Panc1 (cell line): ENCODE measurements at regions not wholly inside any gene's neighbourhood (a gene's known extent, or its start where the extent isn't known, plus 50 kb on each side); places are given as distances from the start of the nearest gene placed in this dataset.

ENCODE experiments used
- ATAC-seq: fragments of 200-7000 bp; cut with Tn5 transposase; 2 replicates; pipeline ENCODE4 v1.9.1; 2020; ENCODE audit warnings: mild to moderate bottlenecking, moderate library complexity
- BruUV-seq: library from RNA; stranded (reverse); fragments of 400-500 nt; replicated peaks from 2 replicates; lab custom pipeline; 2021; lab: Mats Ljungman, UMichigan
- CTCF ChIA-PET: fragments of 300-600 bp; sonication (Branson Sonifier 250); formaldehyde crosslinking; loops from one replicate; lab custom pipeline; 2022; ENCODE audit warnings: antibody characterized with exemption; lab: Charles Lee
- POLR2A ChIA-PET: fragments of 300-600 bp; sonication (Branson Sonifier 250); formaldehyde crosslinking; loops from one replicate; lab custom pipeline; 2022; ENCODE audit warnings: antibody characterized with exemption; lab: Charles Lee
- DNase-seq: peaks from one replicate; pipeline ENCODE4 v3.0.0-alpha.2; 2010; ENCODE audit warnings: low read depth, low spot score
- H3K27ac ChIP-seq: 2 replicates; pipeline ENCODE4 v1.5.1; 2011; ENCODE audit warnings: mild to moderate bottlenecking, low read length, inconsistent platforms
- H3K27me3 ChIP-seq: fragments of 200-500 bp; sonication (Bioruptor generic); 2 replicates; pipeline ENCODE4 v1.6.0; 2014; ENCODE audit warnings: low read length, inconsistent platforms; ENCODE audit not compliant: control insufficient read depth, insufficient read depth
- H3K36me3 ChIP-seq: fragments of 200-500 bp; sonication (Bioruptor generic); 2 replicates; pipeline ENCODE4 v1.5.1; 2014; ENCODE audit warnings: inconsistent platforms, mild to moderate bottlenecking, low read length, moderate library complexity; ENCODE audit not compliant: control insufficient read depth, insufficient read depth
- H3K4me1 ChIP-seq: 2 replicates; pipeline ENCODE4 v1.5.1; 2011; ENCODE audit warnings: inconsistent platforms, mild to moderate bottlenecking, low read length, moderate library complexity; ENCODE audit not compliant: control insufficient read depth, insufficient read depth
- H3K4me3 ChIP-seq, 2 experiments: 2 replicates each; pipeline ENCODE4 v1.5.1; 2011 to 2012; ENCODE audit warnings: low read depth in 2 of 2, low read length in 2 of 2, mild to moderate bottlenecking in 2 of 2, inconsistent platforms in 1 of 2, moderate library complexity in 1 of 2
- H3K9me3 ChIP-seq: fragments of 200-500 bp; sonication (Bioruptor generic); 2 replicates; pipeline ENCODE4 v1.5.1; 2014; ENCODE audit warnings: low read depth, mild to moderate bottlenecking, inconsistent platforms, low read length, moderate library complexity; ENCODE audit not compliant: control insufficient read depth, insufficient read depth
- POLR2AphosphoS5 ChIP-seq: IDR thresholded peaks from 2 replicates; pipeline ENCODE4 v1.6.1; 2012; ENCODE audit warnings: mild to moderate bottlenecking, low read depth, low read length, moderate library complexity
- SIN3A ChIP-seq: IDR thresholded peaks from 2 replicates; pipeline ENCODE4 v1.6.1; 2012; ENCODE audit warnings: low read depth, mild to moderate bottlenecking, low read length, moderate library complexity, borderline replicate concordance; ENCODE audit not compliant: insufficient read depth
- TCF7L2 ChIP-seq: IDR thresholded peaks from 2 replicates; pipeline ENCODE4 v1.6.1; 2011; ENCODE audit warnings: mild to moderate bottlenecking, low read depth, low read length, inconsistent platforms
- in situ Hi-C: cut with HindIII; loops from 2 replicates; pipeline ENCODE4 v1.10.0; 2016; ENCODE audit warnings: low sequenced_read_pairs, low pct_unique_long_range_greater_than_20kb
- intact Hi-C: fragments of 100-400 bp; cut with micrococcal nuclease; formaldehyde crosslinking; loops from one replicate; pipeline ENCODE4 v1.10.0; 2022; ENCODE audit not compliant: unreplicated experiment
- TF ChIP-seq, protein P1 (sequence below), 2 experiments: IDR thresholded peaks; 2 replicates each; pipeline ENCODE4 v1.6.1; 2011 to 2012; ENCODE audit warnings: low read depth in 2 of 2, control low read depth in 1 of 2, low read length in 1 of 2, mild to moderate bottlenecking in 1 of 2, moderate library complexity in 1 of 2; ENCODE audit not compliant: insufficient read depth in 1 of 2
- TF ChIP-seq, protein P2 (sequence below): fragments of 450-650 bp; IDR thresholded peaks from 2 replicates; pipeline ENCODE4 v1.5.1; 2017; ENCODE audit warnings: mild to moderate bottlenecking

DNA sequence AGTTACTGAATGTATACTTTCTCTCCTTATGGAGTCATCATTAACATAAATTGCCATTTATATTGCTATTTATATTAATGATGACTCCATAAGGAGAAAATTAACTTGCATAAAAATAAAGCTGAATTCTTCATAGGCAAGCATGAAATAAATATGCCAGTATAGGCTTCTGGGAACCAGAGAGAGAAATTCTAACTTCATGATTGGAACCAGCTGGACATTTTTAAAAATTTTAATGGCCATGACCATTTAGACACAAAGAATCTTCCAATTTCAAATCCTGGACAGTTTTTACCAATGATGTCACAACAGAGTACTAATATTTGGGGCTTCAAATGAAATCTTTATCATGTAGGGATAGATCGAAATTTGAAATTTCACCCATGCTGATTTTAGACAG, 268.7 kb downstream of the PTGER3 start:
- CTCF ChIA-PET: no interaction called here
- TF ChIP-seq SIN3A (no peak), POLR2AphosphoS5 (no peak), TCF7L2 (no peak)
- TF ChIP-seq, protein P1, sequence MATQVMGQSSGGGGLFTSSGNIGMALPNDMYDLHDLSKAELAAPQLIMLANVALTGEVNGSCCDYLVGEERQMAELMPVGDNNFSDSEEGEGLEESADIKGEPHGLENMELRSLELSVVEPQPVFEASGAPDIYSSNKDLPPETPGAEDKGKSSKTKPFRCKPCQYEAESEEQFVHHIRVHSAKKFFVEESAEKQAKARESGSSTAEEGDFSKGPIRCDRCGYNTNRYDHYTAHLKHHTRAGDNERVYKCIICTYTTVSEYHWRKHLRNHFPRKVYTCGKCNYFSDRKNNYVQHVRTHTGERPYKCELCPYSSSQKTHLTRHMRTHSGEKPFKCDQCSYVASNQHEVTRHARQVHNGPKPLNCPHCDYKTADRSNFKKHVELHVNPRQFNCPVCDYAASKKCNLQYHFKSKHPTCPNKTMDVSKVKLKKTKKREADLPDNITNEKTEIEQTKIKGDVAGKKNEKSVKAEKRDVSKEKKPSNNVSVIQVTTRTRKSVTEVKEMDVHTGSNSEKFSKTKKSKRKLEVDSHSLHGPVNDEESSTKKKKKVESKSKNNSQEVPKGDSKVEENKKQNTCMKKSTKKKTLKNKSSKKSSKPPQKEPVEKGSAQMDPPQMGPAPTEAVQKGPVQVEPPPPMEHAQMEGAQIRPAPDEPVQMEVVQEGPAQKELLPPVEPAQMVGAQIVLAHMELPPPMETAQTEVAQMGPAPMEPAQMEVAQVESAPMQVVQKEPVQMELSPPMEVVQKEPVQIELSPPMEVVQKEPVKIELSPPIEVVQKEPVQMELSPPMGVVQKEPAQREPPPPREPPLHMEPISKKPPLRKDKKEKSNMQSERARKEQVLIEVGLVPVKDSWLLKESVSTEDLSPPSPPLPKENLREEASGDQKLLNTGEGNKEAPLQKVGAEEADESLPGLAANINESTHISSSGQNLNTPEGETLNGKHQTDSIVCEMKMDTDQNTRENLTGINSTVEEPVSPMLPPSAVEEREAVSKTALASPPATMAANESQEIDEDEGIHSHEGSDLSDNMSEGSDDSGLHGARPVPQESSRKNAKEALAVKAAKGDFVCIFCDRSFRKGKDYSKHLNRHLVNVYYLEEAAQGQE (IDR thresholded peaks at IDR 0.05; ENCODE audit: insufficient read depth in 1 of 2, low read depth in 2 of 2, low read length in 1 of 2): no peak
- TF ChIP-seq, protein P2, sequence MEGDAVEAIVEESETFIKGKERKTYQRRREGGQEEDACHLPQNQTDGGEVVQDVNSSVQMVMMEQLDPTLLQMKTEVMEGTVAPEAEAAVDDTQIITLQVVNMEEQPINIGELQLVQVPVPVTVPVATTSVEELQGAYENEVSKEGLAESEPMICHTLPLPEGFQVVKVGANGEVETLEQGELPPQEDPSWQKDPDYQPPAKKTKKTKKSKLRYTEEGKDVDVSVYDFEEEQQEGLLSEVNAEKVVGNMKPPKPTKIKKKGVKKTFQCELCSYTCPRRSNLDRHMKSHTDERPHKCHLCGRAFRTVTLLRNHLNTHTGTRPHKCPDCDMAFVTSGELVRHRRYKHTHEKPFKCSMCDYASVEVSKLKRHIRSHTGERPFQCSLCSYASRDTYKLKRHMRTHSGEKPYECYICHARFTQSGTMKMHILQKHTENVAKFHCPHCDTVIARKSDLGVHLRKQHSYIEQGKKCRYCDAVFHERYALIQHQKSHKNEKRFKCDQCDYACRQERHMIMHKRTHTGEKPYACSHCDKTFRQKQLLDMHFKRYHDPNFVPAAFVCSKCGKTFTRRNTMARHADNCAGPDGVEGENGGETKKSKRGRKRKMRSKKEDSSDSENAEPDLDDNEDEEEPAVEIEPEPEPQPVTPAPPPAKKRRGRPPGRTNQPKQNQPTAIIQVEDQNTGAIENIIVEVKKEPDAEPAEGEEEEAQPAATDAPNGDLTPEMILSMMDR: no peak
- no peaks in the 10 kb centered on the region for H3K9me3 ChIP-seq
- H3K27ac ChIP-seq: no peak overlapping the region
- H3K36me3 ChIP-seq: no peaks in the 10 kb centered on the region
- BruUV-seq: no TSS peak
- ATAC-seq (no peak), DNase-seq (no peak)
- H3K4me1 ChIP-seq: no peaks in the 10 kb centered on the region
- POLR2A ChIA-PET: no interaction called here
- no peak overlapping the region for H3K4me3 ChIP-seq
- intact Hi-C loops: no loop called here
- no peaks in the 10 kb centered on the region for H3K27me3 ChIP-seq
- in situ Hi-C loops: no loop called here

DNA sequence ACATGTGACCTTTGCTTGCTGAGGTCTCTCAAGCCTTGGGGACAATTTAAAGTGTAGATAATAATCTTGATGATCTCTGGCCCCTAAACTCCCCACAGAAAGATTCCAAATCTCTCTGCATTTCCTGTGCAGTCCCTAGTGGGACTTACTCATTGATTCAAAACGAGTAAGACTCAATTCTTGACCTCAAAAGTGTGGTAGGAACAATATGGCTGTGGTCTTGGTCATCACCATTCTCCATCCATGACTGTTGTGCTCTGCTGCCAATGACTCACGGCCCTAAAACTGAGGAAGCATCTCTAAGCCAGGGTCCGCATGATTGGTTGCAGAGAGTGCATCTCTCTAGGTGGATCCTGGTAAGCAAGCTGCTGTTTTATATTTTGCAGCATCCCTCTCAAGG, 268.0 kb downstream of the PTGER3 start:
- intact Hi-C loops: no loop called here

More for the DNA sequence above, 268.0 kb downstream of the PTGER3 start:
- Histone ChIP-seq H3K9me3 (no peaks in the 10 kb centered on the region), H3K27me3 (no peaks in the 10 kb centered on the region), H3K4me1 (no peaks in the 10 kb centered on the region), H3K4me3 (no peak overlapping the region), H3K36me3 (no peaks in the 10 kb centered on the region), H3K27ac (no peak overlapping the region)
- in situ Hi-C loops: no loop called here
- ChIA-PET CTCF (no interaction called here), POLR2A (no interaction called here)
- TF ChIP-seq SIN3A (no peak), POLR2AphosphoS5 (no peak), TCF7L2 (no peak)
- TF ChIP-seq, protein P1 (IDR thresholded peaks at IDR 0.05; ENCODE audit: insufficient read depth in 1 of 2, low read depth in 2 of 2, low read length in 1 of 2): no peak
- TF ChIP-seq, protein P2: no peak
- no TSS peak for BruUV-seq
- no peak for ATAC-seq
- DNase-seq: no peak
